Fibroblast of mammary gland (primary cell): ENCODE measurements at regions not wholly inside any gene's neighbourhood (a gene's known extent, or its start where the extent isn't known, plus 50 kb on each side); places are given as distances from the start of the nearest gene placed in this dataset.

Experiments used
- DNase-seq: peaks from one replicate; pipeline ENCODE4 v3.0.0-alpha.2; 2010; ENCODE audit warnings: low read depth
- H3K4me3 ChIP-seq: 2 replicates; pipeline ENCODE4 v1.5.1; 2011; ENCODE audit warnings: low read depth, mild to moderate bottlenecking, low read length, moderate library complexity; ENCODE audit not compliant: control insufficient read depth
- TF ChIP-seq, protein P1 (sequence below): conservative IDR thresholded peaks from 2 replicates; pipeline ENCODE4 v1.5.1; 2011; ENCODE audit warnings: low read depth, low read length, inconsistent platforms; ENCODE audit not compliant: control insufficient read depth, insufficient read depth

DNA sequence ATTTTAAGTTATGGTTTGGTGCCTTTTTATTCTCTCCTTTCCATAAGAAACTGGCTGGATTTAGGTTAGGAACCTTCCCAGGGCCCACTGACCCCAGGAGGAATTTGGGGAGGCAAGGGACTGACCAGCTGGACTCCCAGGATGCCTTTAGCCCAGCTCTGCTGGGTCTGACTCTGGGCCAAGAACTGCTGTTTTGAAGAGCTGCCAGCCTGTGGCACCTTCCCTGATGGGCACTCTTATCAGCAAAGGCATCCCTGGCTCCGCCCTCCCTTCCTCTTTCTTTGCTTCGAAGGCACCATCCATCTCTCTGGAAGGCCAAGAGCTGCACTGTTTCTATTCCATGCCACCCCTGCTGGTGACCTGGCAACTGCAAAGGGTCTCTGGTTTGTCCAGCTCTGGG, 174.7 kb downstream of the POU4F1 start:
- TF ChIP-seq, protein P1, sequence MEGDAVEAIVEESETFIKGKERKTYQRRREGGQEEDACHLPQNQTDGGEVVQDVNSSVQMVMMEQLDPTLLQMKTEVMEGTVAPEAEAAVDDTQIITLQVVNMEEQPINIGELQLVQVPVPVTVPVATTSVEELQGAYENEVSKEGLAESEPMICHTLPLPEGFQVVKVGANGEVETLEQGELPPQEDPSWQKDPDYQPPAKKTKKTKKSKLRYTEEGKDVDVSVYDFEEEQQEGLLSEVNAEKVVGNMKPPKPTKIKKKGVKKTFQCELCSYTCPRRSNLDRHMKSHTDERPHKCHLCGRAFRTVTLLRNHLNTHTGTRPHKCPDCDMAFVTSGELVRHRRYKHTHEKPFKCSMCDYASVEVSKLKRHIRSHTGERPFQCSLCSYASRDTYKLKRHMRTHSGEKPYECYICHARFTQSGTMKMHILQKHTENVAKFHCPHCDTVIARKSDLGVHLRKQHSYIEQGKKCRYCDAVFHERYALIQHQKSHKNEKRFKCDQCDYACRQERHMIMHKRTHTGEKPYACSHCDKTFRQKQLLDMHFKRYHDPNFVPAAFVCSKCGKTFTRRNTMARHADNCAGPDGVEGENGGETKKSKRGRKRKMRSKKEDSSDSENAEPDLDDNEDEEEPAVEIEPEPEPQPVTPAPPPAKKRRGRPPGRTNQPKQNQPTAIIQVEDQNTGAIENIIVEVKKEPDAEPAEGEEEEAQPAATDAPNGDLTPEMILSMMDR = no peak
- no peak for DNase-seq

DNA sequence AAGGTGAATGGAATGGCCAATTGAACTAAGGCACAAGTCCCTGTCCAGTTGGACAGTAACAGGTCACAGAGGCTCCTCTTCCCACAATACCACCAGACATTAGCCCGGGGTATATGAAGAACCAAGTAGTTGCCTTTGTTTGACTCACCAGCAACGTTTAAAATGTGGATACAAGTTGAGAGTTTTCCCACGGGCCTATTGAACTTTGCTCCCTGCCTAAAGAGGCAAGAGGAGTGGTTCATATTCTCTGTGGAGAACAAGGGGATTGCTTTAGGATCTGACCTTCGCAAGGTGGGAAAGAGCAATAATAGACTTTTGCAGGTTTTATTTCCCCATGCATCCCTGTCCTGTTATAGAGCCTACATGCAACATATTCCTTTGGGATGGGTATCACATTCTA, 177.2 kb downstream of the POU4F1 start:
- no peak overlapping the region for H3K4me3 ChIP-seq
- DNase-seq = no peak
- TF ChIP-seq, protein P1 = no peak

More for the DNA sequence above, 174.7 kb downstream of the POU4F1 start:
- no peak overlapping the region for H3K4me3 ChIP-seq

DNA sequence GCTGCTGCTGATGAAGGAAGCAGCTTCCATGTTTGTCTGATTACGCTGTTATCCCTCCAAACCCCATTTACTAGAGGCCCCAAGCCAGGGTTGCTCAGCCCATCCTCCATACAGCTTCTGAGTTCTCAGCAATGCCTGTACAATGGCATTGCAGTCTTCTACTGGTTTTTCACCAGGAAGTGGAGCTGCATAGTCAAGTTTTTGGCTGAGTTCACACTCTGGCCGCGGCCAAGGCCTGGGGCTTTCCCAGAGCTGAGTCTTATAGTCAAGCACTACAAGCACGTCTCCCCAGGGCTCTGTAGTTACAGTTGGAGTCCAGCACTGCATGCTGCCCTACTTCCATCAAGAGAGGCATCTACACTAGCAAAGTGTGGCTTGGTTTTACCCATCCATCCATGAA, 182.5 kb downstream of the POU4F1 start:
- no peak overlapping the region for H3K4me3 ChIP-seq
- DNase-seq = no peak
- TF ChIP-seq, protein P1 = no peak

DNA sequence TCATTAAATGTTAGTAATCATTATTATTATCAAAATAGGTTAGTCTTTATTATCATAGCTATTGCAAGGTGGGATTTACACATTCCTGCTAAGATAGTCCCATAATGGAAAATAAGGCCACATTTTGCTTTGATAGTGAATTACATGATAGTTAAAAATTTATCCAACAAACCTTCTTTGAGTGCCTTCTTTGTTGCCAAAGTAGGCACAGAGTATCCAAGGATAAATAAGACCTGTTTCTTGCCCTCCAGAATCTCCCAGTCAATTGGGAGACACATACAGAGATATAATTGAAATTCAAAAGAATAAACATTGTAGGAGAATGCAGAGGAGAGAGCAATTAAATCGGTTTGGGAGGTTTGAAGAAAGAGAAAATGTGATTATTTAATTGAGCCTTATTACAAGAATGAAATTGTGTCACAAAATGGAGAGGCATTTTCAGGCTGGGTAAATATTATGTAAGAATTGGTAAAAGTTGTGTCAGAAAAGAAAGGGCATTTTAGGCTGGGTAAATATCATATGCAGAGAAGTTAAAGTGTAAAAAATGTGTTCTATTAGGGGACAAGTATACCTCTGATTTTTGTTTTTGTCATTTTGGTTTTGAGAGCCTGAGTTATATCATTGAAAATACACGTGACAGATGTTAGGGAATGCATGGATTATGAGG, 189.3 kb downstream of the POU4F1 start:
- TF ChIP-seq, protein P1 = no peak
- no peak for DNase-seq
- H3K4me3 ChIP-seq = no peak overlapping the region

DNA sequence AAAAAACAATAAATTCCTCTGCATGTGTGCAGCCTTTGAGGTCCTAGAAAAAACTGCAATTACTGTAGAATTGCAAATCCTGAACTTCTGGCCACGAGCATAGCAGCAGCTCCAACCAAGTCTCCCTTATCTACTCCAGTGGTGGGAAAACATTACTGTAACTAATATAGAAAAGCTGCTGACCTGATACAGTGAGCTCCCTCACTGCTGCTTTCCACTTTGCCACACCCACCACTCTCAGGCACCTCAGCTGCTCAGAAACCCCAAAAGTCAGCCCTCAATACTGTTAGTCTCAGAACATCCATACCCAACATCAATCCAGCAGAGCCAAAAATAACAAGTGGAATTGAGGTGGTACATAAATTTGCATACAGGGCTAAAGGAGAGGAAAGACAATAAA, 192.5 kb downstream of the POU4F1 start:
- TF ChIP-seq, protein P1 = no peak
- no peak overlapping the region for H3K4me3 ChIP-seq
- DNase-seq = no peak

DNA sequence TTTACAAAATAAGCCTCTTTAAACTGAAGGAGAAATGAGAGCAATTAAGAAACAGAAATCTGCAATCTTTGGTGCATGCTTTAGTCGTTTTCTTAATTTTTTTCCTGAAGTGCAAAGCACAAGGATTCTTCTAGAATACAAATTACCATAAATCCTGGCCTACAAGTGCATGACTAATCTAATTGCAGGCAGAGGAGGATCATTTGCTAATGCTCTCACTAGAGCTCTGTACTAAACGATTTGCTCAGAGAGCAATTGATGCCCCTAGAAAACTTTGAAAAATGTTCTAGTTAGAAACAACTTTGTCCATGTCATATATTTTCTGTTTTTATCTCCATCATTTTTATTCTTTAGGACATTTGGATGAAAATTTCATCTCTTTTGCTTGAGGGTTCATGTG, 193.2 kb downstream of the POU4F1 start:
- no peak overlapping the region for H3K4me3 ChIP-seq
- TF ChIP-seq, protein P1 = no peak

DNA sequence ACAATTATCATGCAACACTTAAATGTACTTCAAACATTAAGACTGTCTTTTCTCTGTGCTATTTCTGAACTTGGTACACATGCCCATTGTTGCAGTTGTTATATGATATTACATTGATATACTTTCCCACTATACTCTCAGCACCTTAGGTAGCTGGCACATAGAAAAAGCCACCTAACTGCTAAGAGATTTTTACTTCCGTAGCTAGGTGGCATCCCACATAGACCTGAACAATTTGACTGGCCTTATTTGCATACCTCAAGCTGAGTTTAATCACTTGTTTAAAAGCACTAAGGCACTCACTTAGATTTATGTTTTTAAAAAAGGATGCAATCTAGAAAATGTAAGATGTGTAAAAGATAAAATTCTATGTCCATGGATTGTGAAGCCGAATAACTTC, 194.2 kb downstream of the POU4F1 start:
- TF ChIP-seq, protein P1 = no peak
- no peak for DNase-seq
- no peak overlapping the region for H3K4me3 ChIP-seq

More for the DNA sequence above, 193.2 kb downstream of the POU4F1 start:
- DNase-seq = no peak
